Astrocyte (in vitro differentiated cells and primary cell): ENCODE measurements at regions not wholly inside any gene's neighbourhood (a gene's known extent, or its start where the extent isn't known, plus 50 kb on each side); places are given as distances from the start of the nearest gene placed in this dataset.

Experiments
- EZH2 ChIP-seq: IDR thresholded peaks from 2 replicates; pipeline ENCODE4 v1.6.1; 2012; ENCODE audit warnings: mild to moderate bottlenecking, low read length, inconsistent platforms; ENCODE audit not compliant: insufficient read depth
- TF ChIP-seq, protein P1 (sequence below): IDR thresholded peaks from 2 replicates; pipeline ENCODE4 v1.5.1; 2011; ENCODE audit warnings: low read depth, mild to moderate bottlenecking, inconsistent platforms, low read length, moderate library complexity; ENCODE audit not compliant: insufficient read depth

DNA sequence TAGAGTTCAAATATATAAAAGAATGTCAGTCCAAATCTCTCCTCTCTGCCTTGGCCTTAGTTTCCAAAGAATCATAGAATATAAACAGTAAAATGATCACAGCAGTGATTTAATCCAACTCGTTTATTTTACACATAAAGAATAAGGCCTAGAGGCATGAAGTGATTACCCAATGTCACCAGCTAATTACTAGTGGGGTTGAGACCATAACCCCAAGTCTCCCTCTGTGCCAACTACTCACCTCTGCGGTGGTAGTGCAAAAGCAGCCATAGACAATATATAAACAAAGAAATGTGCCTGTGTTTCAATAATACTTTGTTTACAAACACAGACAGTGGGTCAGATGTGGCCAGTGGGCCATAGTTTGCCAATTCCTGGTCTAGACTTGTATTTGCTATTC is 96.6 kb upstream of the FAT3 start:
- TF ChIP-seq, protein P1, sequence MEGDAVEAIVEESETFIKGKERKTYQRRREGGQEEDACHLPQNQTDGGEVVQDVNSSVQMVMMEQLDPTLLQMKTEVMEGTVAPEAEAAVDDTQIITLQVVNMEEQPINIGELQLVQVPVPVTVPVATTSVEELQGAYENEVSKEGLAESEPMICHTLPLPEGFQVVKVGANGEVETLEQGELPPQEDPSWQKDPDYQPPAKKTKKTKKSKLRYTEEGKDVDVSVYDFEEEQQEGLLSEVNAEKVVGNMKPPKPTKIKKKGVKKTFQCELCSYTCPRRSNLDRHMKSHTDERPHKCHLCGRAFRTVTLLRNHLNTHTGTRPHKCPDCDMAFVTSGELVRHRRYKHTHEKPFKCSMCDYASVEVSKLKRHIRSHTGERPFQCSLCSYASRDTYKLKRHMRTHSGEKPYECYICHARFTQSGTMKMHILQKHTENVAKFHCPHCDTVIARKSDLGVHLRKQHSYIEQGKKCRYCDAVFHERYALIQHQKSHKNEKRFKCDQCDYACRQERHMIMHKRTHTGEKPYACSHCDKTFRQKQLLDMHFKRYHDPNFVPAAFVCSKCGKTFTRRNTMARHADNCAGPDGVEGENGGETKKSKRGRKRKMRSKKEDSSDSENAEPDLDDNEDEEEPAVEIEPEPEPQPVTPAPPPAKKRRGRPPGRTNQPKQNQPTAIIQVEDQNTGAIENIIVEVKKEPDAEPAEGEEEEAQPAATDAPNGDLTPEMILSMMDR, result no peak
- no peak for TF ChIP-seq EZH2
